Effector memory CD4-positive, alpha-beta T cell (primary cell): ENCODE measurements at regions not wholly inside any gene's neighbourhood (a gene's known extent, or its start where the extent isn't known, plus 50 kb on each side); places are given as distances from the start of the nearest gene placed in this dataset.

Source experiments
- DNase-seq, 3 donors: peaks; one replicate each; pipeline ENCODE4 v3.0.0-alpha.2; 2020
- H3K27ac ChIP-seq: 2 replicates; pipeline ENCODE4 v1.7.0; 2013; ENCODE audit warnings: mild to moderate bottlenecking, low read length, moderate library complexity; ENCODE audit not compliant: insufficient read depth, poor library complexity, severe bottlenecking
- H3K27me3 ChIP-seq: replicated peaks from 2 replicates; pipeline ENCODE4 v1.7.0; 2013; ENCODE audit warnings: mild to moderate bottlenecking, low read length; ENCODE audit not compliant: insufficient read depth, control insufficient read depth, poor library complexity, severe bottlenecking
- H3K36me3 ChIP-seq: 2 replicates; pipeline ENCODE4 v1.7.0; 2013; ENCODE audit warnings: mild to moderate bottlenecking, low read length, moderate library complexity; ENCODE audit not compliant: control insufficient read depth, insufficient read depth
- H3K4me1 ChIP-seq: 2 replicates; pipeline ENCODE4 v1.7.0; 2013; ENCODE audit warnings: low read length, mild to moderate bottlenecking; ENCODE audit not compliant: control insufficient read depth, insufficient read depth, poor library complexity, severe bottlenecking
- H3K4me3 ChIP-seq: 2 replicates; pipeline ENCODE4 v1.7.0; 2013; ENCODE audit warnings: low read length, low read depth, mild to moderate bottlenecking; ENCODE audit not compliant: insufficient read depth, poor library complexity, severe bottlenecking
- H3K9me3 ChIP-seq: 2 replicates; pipeline ENCODE4 v1.7.0; 2013; ENCODE audit warnings: mild to moderate bottlenecking, low read length, moderate library complexity; ENCODE audit not compliant: control insufficient read depth

DNA sequence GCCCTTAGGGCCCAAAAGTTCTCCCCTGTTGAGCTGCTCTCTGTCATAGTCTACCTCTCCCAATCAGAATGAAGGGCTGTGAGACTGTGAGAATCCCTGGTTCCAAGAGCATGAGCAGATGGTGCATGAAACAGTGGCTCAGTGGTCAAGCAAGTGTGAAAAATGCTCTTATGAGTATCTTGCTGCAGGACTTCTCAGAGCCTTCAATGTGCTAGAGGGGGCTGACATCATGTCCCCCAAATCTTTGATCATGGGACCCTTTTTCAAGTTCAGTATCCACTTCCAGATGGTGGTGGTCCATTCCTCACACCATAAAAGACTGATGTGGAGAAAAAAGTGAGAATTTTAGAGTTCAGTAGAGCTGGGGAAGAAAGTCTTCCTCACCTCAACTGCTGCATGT, 265.3 kb upstream of the HABP2 start:
- Histone ChIP-seq H3K9me3 (no peaks in the 10 kb centered on the region), H3K4me1 (no peaks in the 10 kb centered on the region), H3K36me3 (no peaks in the 10 kb centered on the region), H3K4me3 (no peak overlapping the region), H3K27me3 (no peaks in the 10 kb centered on the region), H3K27ac (no peak overlapping the region)
- no peak for DNase-seq

DNA sequence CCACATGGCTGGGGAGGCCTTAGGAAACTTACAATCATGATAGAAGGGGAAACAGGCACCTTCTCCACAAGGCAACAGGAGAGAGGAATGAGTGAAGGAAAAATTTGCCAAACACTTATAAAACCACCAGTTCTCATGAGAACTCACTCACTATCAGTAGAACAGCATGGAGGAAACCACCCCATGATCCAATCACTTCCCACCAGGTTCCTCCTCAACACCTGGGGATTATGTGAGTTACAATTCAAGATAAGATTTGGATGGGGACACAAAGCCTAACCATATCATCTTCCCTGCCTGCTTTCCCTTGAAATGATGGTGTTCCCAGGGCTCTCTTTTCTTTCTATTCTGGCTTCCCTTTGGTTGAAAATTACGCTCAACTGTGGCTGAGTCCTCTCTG, 262.7 kb upstream of the HABP2 start:
- no peak for DNase-seq
- H3K27ac ChIP-seq: no peak overlapping the region
- H3K4me1 ChIP-seq: no peaks in the 10 kb centered on the region
- no peaks in the 10 kb centered on the region for H3K9me3 ChIP-seq
- H3K36me3 ChIP-seq: no peaks in the 10 kb centered on the region
- H3K4me3 ChIP-seq: no peak overlapping the region
- H3K27me3 ChIP-seq: no peaks in the 10 kb centered on the region

DNA sequence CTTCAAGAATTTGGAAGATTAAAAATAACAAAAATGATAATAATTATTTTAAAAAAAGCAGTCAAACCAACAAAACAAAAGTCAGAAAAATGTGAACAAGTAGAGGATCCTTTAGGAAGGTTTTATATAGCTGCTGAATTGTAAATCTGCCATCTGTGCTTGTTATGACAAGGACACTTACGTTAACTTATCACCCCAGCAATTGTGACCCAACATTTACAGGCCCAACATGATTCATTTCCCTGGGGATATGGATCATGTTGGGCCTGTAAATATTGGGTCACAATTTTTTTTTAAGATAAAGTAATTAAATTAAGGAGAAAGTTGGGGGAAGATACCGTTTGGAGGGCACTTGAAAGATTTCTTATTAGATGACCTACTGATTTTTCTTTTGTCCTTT, 261.4 kb upstream of the HABP2 start:
- DNase-seq: no peak
- no peaks in the 10 kb centered on the region for H3K4me1 ChIP-seq
- no peaks in the 10 kb centered on the region for H3K9me3 ChIP-seq
- no peak overlapping the region for H3K27ac ChIP-seq
- no peaks in the 10 kb centered on the region for H3K27me3 ChIP-seq
- no peak overlapping the region for H3K4me3 ChIP-seq
- H3K36me3 ChIP-seq: no peaks in the 10 kb centered on the region

DNA sequence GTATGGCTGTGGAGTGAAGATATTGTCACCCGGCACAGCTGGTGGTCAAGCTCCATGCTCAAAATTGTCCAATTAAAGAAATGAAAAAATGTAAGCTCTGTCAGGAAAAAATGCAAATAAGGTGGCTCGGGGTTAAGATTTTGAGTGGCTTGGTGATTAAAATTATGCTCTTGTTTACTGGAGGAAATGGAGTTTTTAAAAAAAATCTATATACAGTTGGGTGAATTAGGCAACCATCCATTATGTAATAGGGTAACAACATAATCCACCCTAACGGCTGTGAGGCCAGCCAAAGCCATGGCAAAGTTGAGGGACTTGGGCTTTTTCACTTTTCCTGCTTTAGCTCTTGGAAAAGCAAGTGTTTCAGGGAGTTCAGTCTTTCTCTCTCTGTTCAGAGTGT, 260.8 kb upstream of the HABP2 start:
- Histone ChIP-seq H3K4me1 (no peaks in the 10 kb centered on the region), H3K36me3 (no peaks in the 10 kb centered on the region), H3K27ac (no peak overlapping the region)

DNA sequence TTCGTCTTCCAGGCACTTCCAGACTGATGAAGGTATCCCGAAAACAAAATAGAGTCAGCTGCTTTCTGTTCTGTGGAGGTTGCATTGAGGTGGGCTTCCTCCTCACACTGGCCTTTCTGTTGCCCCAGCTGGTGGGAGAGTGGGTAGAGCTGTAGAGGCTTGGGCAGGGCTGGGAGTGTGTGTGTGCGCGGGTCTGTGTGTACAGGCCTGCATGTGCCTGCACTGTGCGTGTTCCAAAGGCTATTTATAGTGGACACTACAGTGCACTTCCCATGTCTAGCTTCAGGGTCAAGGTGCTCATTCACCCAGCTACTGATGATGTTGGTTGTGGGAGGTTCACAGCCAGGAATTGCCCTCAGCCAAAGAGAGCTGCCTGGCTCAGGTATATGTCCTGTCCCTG, 260.1 kb upstream of the HABP2 start:
- Histone ChIP-seq H3K36me3 (no peaks in the 10 kb centered on the region), H3K27ac (no peak overlapping the region), H3K27me3 (no peaks in the 10 kb centered on the region), H3K4me1 (no peaks in the 10 kb centered on the region), H3K4me3 (no peak overlapping the region), H3K9me3 (no peaks in the 10 kb centered on the region)
- DNase-seq: no peak

More for the DNA sequence above, 260.8 kb upstream of the HABP2 start:
- Histone ChIP-seq H3K4me3 (no peak overlapping the region), H3K27me3 (no peaks in the 10 kb centered on the region), H3K9me3 (no peaks in the 10 kb centered on the region)
- no peak for DNase-seq

DNA sequence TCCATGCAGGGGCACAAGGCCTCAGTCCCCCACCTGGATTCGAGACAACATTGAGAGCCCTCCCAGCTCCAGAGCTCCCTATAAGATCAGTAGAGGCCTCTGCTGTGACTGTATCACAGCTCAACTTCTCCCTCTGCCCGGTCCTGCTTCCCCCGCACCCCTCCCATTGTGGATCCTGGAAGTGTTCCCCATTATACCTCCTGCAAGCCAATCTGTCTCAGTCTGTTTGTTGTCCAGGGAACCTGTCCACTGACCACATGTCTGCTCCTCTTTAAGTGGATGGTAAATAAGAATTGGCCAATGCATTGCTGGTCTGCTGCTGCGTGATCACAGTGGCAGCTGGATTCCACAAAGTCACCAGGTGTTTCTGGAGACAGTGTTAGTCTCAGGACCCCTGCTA, 259.7 kb upstream of the HABP2 start:
- H3K4me1 ChIP-seq: no peaks in the 10 kb centered on the region
- H3K27me3 ChIP-seq: no peaks in the 10 kb centered on the region
- no peaks in the 10 kb centered on the region for H3K36me3 ChIP-seq
- no peak overlapping the region for H3K27ac ChIP-seq
- H3K9me3 ChIP-seq: no peaks in the 10 kb centered on the region
- H3K4me3 ChIP-seq: no peak overlapping the region
- DNase-seq: no peak

DNA sequence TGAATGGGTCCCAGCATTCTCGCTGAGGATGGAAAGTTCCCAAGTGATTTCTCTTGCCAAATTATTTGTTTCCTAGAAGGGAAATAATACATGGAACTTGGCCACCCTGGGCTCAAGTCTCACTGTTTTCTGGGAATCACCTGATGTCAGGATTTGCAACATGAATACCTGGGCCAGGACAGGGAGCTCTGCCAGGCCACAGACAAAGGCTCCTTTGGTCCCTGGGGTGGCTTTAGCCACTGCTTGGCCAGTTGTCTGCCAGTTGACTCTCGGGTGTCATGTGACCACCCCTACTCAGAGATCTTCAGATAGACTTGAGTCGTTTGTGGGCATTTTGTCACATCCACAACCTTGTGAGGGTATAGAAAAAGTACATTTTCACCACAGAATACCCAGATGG, 258.0 kb upstream of the HABP2 start:
- no peak for DNase-seq
- no peaks in the 10 kb centered on the region for H3K4me1 ChIP-seq
- H3K4me3 ChIP-seq: no peak overlapping the region
- H3K27me3 ChIP-seq: no peaks in the 10 kb centered on the region
- H3K9me3 ChIP-seq: no peaks in the 10 kb centered on the region
- H3K27ac ChIP-seq: no peak overlapping the region
- no peaks in the 10 kb centered on the region for H3K36me3 ChIP-seq

DNA sequence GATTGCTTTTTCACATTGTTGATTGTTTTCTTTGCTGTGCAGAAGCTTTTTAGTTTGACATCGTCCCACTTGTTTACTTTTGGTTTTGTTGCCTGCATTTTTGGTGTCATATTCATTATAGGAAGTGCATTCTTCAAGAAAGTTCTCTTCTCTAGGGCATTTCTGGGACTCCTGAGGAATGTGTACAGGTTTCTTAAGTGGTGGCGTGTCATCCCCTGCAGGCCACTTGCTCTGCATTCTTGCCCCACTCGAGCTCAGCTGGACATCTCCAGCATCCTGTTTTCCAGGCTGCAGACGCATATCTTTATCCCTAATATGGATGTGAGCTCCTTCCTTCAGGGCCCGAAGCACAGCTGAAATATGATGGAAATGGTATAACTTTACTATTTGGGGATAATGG, 255.6 kb upstream of the HABP2 start:
- Histone ChIP-seq H3K4me1 (no peaks in the 10 kb centered on the region), H3K9me3 (no peaks in the 10 kb centered on the region)
- DNase-seq: no peak

DNA sequence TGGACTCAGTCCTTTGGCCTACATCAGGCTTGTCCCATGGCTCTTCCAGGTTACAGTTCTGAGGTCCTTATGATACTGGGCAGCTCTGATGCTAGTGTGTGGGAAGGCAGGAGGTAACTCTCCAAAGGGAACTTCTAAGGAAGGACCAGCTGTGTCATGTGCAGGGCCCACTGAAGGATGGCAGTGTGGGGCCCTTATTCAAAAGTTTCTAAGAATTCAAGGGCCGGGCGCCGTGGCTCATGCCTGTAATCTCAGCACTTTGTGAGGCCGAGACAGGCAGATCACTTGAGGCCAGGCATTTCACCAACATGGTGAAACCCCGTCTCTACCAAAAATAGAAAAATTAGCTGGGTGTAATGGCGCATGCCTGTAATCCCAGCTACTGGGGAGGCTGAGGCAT, 254.2 kb upstream of the HABP2 start:
- H3K27ac ChIP-seq: no peak overlapping the region
- H3K36me3 ChIP-seq: no peaks in the 10 kb centered on the region
- no peaks in the 10 kb centered on the region for H3K9me3 ChIP-seq
- no peaks in the 10 kb centered on the region for H3K27me3 ChIP-seq
- no peak overlapping the region for H3K4me3 ChIP-seq
- DNase-seq: no peak
- H3K4me1 ChIP-seq: no peaks in the 10 kb centered on the region

More for the DNA sequence above, 255.6 kb upstream of the HABP2 start:
- no peaks in the 10 kb centered on the region for H3K27me3 ChIP-seq
- H3K36me3 ChIP-seq: no peaks in the 10 kb centered on the region
- H3K27ac ChIP-seq: no peak overlapping the region
- no peak overlapping the region for H3K4me3 ChIP-seq

DNA sequence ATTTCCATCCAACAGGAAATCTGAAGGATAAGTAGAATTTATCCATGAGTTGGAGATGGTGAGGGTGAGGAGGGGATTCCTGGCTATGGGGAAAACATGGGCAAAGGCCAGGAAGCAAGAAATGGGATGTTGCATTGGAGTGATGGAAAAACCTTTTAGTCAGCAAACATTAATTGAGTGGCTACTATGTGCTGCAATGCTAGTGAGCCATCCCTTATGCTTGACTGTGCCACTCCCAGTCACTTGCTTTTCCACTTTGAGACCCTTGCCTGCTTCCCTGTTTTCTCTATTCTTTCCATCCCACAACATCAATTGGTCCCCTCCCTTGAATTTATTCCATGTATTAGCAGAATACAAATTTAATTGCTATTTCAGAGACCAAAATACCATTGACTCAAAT, 252.7 kb upstream of the HABP2 start:
- no peaks in the 10 kb centered on the region for H3K4me1 ChIP-seq
- DNase-seq: no peak
- H3K27ac ChIP-seq: no peak overlapping the region
- H3K27me3 ChIP-seq: no peaks in the 10 kb centered on the region
- no peaks in the 10 kb centered on the region for H3K9me3 ChIP-seq
- no peak overlapping the region for H3K4me3 ChIP-seq
- H3K36me3 ChIP-seq: no peaks in the 10 kb centered on the region

DNA sequence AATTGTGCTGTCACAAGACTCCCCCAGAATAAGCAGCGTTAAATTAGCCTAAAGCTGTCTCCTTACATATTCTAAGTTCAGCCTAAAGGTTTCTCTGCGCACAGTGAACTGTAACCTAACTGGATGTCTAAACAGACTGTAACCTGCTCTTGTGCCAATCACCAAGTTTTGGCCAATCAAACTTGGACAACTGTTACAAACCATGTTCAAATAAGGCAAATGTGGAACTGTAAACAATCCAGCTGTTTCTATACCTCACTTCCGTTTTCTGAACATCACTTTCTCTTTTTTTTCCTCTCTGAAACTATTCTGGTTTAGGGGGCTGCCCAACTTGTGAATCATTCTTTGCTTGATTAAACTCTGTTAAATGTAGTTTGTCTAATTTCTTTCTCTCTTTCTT, 252.2 kb upstream of the HABP2 start:
- no peaks in the 10 kb centered on the region for H3K9me3 ChIP-seq
- H3K4me1 ChIP-seq: no peaks in the 10 kb centered on the region
- H3K27ac ChIP-seq: no peak overlapping the region
- H3K36me3 ChIP-seq: no peaks in the 10 kb centered on the region
- no peak overlapping the region for H3K4me3 ChIP-seq
- DNase-seq: no peak
- H3K27me3 ChIP-seq: no peaks in the 10 kb centered on the region
